ENCODE measurements at regions not wholly inside any gene's neighbourhood (a gene's known extent, or its start where the extent isn't known, plus 50 kb on each side); places are given as distances from the start of the nearest gene placed in this dataset.

- TF ChIP-seq CTCF (IDR thresholded peaks at IDR 0.05; ENCODE audit: low read length): no peak
- no peak for TF ChIP-seq EZH2 (optimal IDR thresholded peaks at IDR 0.05; ENCODE audit: low read depth, low read length)
- TF ChIP-seq EZH2phosphoT487 (IDR thresholded peaks at IDR 0.05; ENCODE audit: low read length): no peak
Measured at GRCh38 chr6:27840572-27840971, 71.6 kb downstream of the OR2B2 start.
